ENCODE measurements at regions not wholly inside any gene's neighbourhood (a gene's known extent, or its start where the extent isn't known, plus 50 kb on each side); places are given as distances from the start of the nearest gene placed in this dataset.

GRCh38 chr4:185941461-185941860, 127.5 kb upstream of the TLR3 start:
- TF ChIP-seq, protein P1, sequence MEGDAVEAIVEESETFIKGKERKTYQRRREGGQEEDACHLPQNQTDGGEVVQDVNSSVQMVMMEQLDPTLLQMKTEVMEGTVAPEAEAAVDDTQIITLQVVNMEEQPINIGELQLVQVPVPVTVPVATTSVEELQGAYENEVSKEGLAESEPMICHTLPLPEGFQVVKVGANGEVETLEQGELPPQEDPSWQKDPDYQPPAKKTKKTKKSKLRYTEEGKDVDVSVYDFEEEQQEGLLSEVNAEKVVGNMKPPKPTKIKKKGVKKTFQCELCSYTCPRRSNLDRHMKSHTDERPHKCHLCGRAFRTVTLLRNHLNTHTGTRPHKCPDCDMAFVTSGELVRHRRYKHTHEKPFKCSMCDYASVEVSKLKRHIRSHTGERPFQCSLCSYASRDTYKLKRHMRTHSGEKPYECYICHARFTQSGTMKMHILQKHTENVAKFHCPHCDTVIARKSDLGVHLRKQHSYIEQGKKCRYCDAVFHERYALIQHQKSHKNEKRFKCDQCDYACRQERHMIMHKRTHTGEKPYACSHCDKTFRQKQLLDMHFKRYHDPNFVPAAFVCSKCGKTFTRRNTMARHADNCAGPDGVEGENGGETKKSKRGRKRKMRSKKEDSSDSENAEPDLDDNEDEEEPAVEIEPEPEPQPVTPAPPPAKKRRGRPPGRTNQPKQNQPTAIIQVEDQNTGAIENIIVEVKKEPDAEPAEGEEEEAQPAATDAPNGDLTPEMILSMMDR (IDR thresholded peaks at IDR 0.05): no peak
- no peak for TF ChIP-seq POLR2A (IDR thresholded peaks at IDR 0.05)
- no peak for ATAC-seq
- Histone ChIP-seq H3K4me1 (no peaks in the 10 kb centered on the region), H3K4me3 (no peak overlapping the region), H3K27me3 (no peaks in the 10 kb centered on the region), H3K36me3 (replicated peaks in 1 of 2; ENCODE audit: insufficient read depth in 1 of 2, low read depth in 2 of 2) (no peaks in the 10 kb centered on the region), H3K9me3 (no peaks in the 10 kb centered on the region), H3K27ac (no peak overlapping the region)
- no peak for DNase-seq
- intact Hi-C loops (cut with DNase I): no loop called here
- WGBS, 2 donors: 52 to 62% methylated on average over 6 of the region's 6 CpGs

GRCh38 chr4:185945252-185945651, 123.7 kb upstream of the TLR3 start:
- ATAC-seq: no peak
- intact Hi-C loops (cut with DNase I): no loop called here
- Histone ChIP-seq H3K4me3 (no peak overlapping the region), H3K27me3 (no peaks in the 10 kb centered on the region), H3K36me3 (replicated peaks in 1 of 2; ENCODE audit: insufficient read depth in 1 of 2, low read depth in 2 of 2) (no peaks in the 10 kb centered on the region), H3K4me1 (no peaks in the 10 kb centered on the region), H3K9me3 (no peaks in the 10 kb centered on the region), H3K27ac (no peak overlapping the region)
- TF ChIP-seq, protein P1 (IDR thresholded peaks at IDR 0.05): no peak
- TF ChIP-seq POLR2A (IDR thresholded peaks at IDR 0.05): no peak
- WGBS, 2 donors: 78 to 83% methylated on average over 1 of the region's 1 CpG
- no peak for DNase-seq

GRCh38 chr4:185945906-185946305, 123.0 kb upstream of the TLR3 start:
- H3K27me3 ChIP-seq: no peaks in the 10 kb centered on the region
- no peak overlapping the region for H3K27ac ChIP-seq
- DNase-seq (no peak), ATAC-seq (no peak)
- TF ChIP-seq POLR2A (IDR thresholded peaks at IDR 0.05): no peak
- TF ChIP-seq, protein P1 (IDR thresholded peaks at IDR 0.05): no peak
- H3K4me3 ChIP-seq: no peak overlapping the region
- no peaks in the 10 kb centered on the region for H3K9me3 ChIP-seq
- H3K36me3 ChIP-seq (replicated peaks in 1 of 2; ENCODE audit: insufficient read depth in 1 of 2, low read depth in 2 of 2): no peaks in the 10 kb centered on the region
- WGBS, 2 donors: 85% methylated on average over 3 of the region's 3 CpGs
- no peaks in the 10 kb centered on the region for H3K4me1 ChIP-seq
- intact Hi-C loops (cut with DNase I): no loop called here

- intact Hi-C loops (cut with DNase I): no loop called here
Observed at GRCh38 chr4:185950891-185951290, 118.1 kb upstream of the TLR3 start.

More at GRCh38 chr4:185950891-185951290, 118.1 kb upstream of the TLR3 start:
- Histone ChIP-seq H3K9me3 (no peaks in the 10 kb centered on the region), H3K4me1 (no peaks in the 10 kb centered on the region), H3K27me3 (no peaks in the 10 kb centered on the region), H3K36me3 (replicated peaks in 1 of 2; ENCODE audit: insufficient read depth in 1 of 2, low read depth in 2 of 2) (no peaks in the 10 kb centered on the region), H3K4me3 (no peak overlapping the region), H3K27ac (no peak overlapping the region)
- ATAC-seq: no peak
- DNase-seq: no peak
- no peak for TF ChIP-seq POLR2A (IDR thresholded peaks at IDR 0.05)
- TF ChIP-seq, protein P1 (IDR thresholded peaks at IDR 0.05): no peak
- 80 to 81% methylated on average over 5 of the region's 5 CpGs for WGBS, 2 donors

Data from body of pancreas (tissue), 4 donors.